EL (cell line): ENCODE measurements at regions not wholly inside any gene's neighbourhood (a gene's known extent, or its start where the extent isn't known, plus 50 kb on each side); places are given as distances from the start of the nearest gene placed in this dataset.

Source experiments
- DNase-seq: peaks from one replicate; pipeline ENCODE4 v3.0.0-alpha.2; 2016

DNA sequence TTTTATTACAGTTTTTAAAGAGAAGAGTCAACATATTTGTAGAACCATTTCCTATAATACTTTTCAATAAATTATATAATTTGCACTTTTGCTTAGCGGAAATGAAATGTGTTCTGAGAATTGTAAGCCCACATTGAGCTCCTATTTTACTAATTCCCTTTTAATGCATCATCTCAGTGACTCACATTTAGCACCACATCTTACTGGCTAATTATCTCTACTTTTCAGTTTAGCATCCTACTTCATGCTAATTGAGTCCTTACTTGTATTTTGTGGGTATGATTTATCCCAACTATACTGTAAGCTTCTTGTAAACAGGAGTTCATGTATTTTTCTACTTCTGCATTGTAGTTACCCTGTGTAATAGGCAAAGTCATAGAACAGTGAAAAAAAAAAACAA lies 67.5 kb downstream of the TMX1 start:
- no peak for DNase-seq

GRCh38 chr14:51308866-51309265 lies 68.8 kb downstream of the TMX1 start:
- DNase-seq: no peak

DNA sequence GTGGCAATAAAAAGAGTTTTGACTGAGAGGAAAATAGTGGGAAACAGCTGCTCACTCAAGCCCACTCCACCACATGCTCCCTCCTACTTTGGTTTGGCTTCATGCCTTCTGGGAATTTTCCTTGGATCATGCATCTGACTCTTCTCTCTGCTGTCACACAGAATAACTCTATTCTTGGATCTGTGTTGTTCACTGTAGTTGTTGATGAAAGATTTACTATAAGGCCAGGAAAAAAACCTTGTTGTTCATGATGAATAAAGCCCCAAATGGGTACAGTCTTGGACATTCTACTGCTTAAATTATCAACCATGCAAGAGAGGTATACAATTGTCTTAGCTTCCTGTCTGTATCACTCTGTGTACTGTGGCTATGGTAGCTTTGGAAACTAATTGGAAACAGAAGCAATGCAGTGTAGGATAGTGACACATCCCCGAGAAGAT lies 70.5 kb downstream of the TMX1 start:
- DNase-seq: no peak

GRCh38 chr14:51314321-51315015 lies 74.4 kb downstream of the TMX1 start:
- no peak for DNase-seq

DNA sequence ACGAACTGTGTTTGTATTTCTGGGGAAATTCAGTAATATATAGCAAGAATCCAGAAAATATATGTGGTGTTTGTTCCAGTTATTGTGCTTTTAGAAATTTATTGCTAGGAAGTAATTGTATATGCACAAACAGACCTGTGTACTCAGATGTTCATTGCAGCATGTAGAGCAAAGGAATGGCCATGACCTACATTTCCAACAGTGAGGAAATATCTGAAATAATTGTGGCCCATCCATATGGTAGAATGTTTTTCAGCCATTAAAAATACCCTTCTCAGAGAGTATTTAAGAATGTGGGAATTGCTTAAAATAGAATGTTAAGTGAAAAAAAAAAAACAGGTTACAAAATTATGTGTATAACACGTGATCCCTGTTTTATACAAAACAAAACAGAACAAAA lies 77.3 kb downstream of the TMX1 start:
- DNase-seq: no peak

DNA sequence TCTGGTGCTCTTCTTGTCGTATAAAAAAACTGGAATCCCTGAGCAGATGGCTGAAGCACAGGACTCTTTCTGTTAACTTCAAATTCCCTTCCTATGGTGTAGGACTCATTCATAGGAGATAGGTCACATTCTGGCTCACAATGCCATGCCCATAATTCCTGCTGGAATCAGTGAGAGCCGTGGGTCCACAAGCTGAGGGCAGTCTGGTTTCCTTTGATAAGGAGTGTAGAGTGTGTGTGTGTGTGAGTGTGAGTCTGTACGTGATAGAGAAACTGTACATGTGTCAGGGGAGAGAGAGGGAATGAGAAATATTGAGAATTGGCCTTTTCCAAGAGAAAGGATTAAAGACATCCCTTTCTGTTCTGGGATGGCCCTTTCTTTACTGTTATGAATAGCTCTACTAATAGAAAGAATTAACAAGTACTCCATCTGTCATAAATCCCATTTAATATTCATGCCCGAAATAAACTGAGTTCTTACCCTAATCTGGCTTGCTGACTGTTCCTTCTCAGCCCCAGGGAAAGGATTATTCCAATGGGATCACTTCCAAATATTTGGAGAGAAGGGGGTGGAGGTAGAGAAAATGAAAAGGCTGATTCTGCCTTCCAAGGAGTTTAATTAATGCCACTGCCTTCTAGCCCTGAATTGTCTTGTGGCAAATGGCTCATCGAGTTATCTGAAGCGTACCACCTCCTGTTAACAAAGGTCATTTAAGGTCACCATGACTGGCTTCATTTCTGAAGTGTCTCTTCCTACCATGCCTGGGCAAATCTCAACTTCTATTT lies 79.0 kb downstream of the TMX1 start:
- no peak for DNase-seq

DNA sequence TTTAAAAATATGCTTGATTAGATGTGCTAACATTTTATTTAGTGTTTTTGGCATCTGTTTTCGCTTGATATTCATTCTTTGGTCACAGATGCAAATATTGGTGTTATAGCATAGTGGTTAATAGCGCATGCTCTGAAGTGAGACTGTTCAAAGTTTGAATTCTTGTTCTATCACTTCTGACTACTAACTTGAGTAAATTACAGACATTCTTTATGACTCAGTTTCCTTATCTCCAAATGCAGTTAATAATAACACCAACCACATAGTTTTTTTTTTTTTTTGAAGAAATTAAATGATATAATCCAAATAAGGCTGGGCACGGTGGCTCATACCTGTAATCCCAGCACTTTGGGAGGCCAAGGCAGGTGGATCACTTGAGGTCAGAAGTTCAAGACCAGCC lies 81.0 kb downstream of the TMX1 start:
- DNase-seq: no peak

DNA sequence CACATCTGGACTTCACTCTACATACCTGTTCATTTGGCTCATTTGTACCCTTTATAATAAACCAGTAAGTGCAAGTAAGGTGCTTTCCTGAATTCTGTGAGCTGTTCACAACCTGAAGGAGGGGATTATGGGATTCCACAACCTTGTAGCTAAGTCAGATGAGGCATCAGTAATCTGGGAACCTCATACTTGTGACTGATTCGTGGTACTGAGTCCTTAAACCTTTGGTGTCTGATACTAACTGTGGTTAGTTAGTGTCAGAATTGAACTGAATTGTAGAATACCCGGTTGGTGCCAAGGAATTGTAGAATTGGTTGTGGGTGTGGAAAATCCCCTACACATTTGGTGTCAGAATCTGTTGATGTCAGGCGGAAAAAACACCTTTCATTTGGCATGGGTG lies 83.4 kb downstream of the TMX1 start:
- no peak for DNase-seq

DNA sequence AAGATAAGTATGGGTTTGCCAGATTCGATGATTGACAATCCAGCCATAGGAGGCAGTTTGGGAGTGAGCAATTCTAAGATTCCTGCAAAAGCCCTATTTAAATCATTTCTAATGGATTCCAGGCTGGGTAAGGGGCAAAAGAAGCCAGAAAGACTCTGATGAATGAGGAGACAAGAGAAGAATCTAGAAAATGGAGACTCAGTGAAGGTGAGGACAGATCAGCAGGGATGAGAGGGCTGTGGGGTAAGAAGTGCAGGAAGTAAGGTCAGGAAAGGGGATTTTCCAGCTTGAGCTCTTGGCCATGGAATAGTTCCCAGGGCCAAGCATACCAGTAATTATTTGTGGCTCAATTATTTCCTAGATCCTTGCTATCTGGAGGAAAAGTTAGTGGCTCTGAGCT lies 87.3 kb downstream of the TMX1 start:
- peak; percentile 77 for DNase-seq

DNA sequence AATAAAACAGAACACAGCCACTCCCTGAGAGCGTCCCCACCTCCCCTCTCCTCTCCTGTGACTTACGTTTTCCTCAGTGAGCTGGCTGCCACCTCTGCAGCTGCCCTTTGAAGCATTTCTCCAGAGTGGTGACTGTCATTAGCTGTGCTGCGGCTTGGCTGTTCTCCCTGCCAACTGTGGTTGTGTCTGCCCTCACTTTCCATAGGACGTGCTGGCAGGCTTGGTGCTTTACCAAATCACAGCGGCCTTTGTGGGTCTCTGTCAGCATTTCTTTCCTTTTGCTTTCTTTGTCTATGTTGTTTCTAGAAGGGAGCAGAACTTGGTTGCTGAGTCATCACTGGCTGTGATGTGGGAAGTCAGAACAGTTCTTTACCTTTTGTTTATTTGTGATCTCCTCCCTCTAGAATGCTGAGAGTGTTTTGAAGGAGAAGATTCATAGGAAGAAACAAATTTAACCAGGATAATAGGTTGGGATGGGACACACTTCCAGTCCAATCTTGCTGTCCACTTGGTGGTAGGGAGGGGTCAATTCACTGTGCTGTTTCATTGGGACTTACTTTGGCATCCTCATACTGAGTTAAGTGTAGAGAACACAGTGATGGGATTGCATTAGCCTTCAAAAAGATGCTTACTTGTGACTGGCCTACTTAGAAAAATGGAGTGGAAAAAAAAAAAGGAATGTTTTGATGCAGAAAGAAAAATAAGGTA lies 88.2 kb downstream of the TMX1 start:
- peak; percentile 56 for DNase-seq

GRCh38 chr14:51328772-51329353 lies 88.8 kb downstream of the TMX1 start:
- DNase-seq: no peak

- no peak for DNase-seq
These were observed 91.7 kb downstream of the TMX1 start for GRCh38 chr14:51331486-51332367.

DNA sequence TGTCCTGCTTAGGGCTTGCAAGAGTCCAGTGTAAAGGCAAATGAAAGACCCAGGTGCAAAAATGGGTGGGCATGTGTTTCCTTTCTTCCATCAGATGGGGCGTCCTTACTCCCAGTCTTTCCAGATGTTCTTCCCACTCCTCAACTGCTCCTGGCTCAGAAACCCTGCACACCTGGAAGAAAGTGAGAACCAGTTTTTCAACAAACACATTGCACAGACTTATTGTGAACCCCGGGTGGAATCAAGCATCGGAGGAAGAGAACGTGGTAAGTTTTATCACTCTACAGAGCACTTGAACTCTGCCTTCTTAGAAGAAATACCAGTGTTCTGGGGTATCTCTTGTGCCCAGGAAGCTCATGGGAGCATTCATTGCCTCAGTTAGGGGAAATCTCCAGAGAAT lies 93.3 kb downstream of the TMX1 start:
- DNase-seq: no peak

DNA sequence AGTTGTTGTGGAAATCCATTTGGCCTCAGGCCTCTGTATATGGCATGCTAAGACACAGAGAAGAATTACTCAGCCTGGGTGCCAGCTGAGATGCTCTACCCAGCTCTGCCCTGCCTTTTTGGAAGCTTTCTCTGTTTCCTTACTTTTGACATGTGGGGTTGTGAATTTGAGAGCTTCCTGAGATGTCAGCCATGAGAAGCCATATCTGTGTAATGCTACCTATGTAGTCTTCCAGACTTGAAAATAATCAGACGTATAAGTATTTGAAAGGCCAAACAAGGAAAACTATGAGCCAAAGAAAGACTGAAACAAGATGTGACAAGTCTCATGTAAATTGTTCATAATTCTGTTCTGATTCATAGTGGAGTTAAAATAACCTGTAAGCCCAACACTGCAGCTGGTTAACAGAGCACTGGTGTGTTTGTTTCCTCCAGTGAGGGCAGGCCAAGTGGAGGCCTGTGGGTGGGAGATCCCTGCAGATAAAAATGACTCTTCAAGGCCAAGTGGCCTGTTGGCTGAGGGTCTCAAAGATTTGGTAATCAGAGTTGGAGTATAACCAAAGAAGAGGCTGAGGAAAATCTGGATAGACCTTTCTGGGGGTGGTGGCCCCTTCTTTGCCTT lies 94.0 kb downstream of the TMX1 start:
- no peak for DNase-seq

GRCh38 chr14:51334566-51334965 lies 94.5 kb downstream of the TMX1 start:
- DNase-seq: no peak

DNA sequence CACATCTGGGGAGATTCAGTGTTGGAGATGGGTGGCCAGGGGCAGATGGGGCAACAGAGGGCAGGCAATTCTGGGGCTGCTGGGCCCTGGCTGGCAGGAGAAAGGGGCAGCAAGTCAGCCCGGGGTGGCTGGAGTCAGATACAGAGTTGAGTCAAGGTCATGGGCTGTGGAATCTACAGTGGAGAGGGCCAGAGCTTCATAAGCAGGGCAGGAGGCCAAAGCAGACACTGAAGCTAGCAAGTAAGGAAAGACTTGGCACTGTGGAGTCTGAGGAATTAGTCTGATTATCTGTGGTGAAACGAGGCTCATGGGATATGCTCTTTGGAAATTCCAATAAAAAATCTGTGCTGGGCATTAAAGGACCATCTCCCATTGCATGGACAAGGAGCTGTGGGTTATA lies 95.5 kb downstream of the TMX1 start:
- DNase-seq: no peak

GRCh38 chr14:51335961-51336723 lies 96.1 kb downstream of the TMX1 start:
- no peak for DNase-seq

GRCh38 chr14:51336734-51337133 lies 96.7 kb downstream of the TMX1 start:
- DNase-seq: no peak

DNA sequence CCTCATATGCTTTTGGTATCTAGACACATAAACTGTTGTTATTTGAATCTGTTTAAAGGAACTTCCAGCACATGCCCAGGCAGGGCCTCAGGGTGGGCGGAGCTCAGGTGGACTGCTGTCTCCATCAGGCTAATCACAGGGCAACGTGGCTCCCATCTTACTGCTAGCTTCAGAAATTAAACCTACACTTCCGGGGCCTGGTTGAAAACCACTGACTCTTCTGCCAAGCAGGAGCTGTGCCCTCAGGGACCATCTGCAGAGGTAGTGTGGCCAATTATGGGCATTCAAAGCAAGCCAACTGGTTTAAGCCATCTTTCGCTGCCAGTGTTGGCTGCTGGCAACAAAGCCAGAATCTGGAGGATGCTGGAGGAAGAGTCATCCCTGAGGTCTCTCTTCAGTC lies 97.5 kb downstream of the TMX1 start:
- DNase-seq: no peak

GRCh38 chr14:51341338-51341737 lies 101.3 kb downstream of the TMX1 start:
- no peak for DNase-seq

- peak; percentile 56 for DNase-seq
These were observed 102.2 kb downstream of the TMX1 start for GRCh38 chr14:51342226-51342625.
